ENCODE measurements at regions not wholly inside any gene's neighbourhood (a gene's known extent, or its start where the extent isn't known, plus 50 kb on each side); places are given as distances from the start of the nearest gene placed in this dataset.
"Not testable (repeated sequence)": the region's sequence is repeated elsewhere in the genome, so short reads cannot be mapped to it uniquely, and the experiment has no call there.

DNA sequence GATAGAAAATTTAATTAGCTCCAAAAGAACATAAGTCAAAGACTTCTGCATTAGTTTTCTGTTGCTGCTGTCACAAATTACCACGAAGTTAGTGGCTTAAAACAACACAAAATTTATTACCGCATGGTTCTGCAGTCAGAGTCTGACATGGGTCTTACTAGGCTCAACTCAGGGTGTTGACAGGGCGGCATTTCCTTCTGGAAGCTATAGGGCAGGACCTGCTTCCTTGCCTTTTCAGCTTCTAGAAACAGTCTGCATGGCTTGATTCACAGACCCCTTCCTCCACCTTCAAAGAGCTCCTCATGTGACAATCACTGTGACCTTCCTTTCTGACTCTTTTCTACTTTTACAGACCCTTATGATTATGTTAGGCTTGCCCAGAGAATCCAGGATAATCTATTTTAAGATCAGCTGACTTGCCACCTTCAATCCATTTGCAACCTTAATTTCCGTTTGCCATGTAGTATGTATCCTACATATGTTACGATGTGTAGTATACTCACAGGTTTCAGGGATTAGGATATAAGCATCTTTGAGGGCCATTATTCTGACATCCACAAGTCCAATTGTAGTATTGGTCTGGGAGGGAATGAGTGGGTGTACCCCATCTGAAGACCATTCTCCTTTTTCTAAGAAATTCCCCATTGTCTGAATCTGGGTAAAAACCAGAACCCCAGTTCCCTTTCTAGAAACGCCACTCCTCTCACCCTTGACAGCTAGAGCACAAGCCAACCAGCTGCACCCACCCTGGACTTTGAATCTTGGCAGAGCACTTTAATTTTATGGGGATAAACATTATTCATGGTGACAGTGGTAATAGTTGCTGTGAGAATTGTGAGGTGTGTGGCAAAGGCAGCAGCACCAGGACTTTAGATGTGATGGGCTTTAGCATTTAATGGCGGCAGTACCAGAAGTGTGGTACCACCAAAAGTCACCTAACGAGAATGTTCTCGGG lies 265.5 kb downstream of the KCNJ2 start:
- DNase-seq (ENCODE audit: low read depth) = no peak
- no peak overlapping the region for H3K4me3 ChIP-seq (ENCODE audit: low read depth, low read length)
- TF ChIP-seq, protein P1, sequence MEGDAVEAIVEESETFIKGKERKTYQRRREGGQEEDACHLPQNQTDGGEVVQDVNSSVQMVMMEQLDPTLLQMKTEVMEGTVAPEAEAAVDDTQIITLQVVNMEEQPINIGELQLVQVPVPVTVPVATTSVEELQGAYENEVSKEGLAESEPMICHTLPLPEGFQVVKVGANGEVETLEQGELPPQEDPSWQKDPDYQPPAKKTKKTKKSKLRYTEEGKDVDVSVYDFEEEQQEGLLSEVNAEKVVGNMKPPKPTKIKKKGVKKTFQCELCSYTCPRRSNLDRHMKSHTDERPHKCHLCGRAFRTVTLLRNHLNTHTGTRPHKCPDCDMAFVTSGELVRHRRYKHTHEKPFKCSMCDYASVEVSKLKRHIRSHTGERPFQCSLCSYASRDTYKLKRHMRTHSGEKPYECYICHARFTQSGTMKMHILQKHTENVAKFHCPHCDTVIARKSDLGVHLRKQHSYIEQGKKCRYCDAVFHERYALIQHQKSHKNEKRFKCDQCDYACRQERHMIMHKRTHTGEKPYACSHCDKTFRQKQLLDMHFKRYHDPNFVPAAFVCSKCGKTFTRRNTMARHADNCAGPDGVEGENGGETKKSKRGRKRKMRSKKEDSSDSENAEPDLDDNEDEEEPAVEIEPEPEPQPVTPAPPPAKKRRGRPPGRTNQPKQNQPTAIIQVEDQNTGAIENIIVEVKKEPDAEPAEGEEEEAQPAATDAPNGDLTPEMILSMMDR (IDR thresholded peaks at IDR 0.05; ENCODE audit: insufficient read depth, low read depth, low read length) = no peak

DNA sequence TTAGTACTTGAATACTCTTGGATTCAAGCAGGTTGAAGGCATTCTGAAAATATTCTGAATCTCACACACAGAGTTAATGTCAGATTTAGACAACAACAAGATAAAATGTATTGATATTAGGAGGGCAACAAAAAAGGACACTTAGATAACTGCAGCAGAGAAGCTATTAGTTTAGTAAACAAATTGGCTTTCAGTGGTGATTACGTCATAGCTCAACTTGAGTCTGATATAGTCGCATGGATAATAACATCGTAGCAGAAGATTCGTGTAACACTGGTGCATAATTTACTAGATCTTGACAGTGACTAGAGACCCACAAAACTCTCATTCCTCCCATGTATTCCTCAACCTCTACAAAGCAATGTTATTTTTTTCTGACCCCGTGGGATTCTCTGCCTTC lies 268.3 kb downstream of the KCNJ2 start:
- TF ChIP-seq, protein P1 (IDR thresholded peaks at IDR 0.05; ENCODE audit: insufficient read depth, low read depth, low read length) = no peak
- H3K4me3 ChIP-seq (ENCODE audit: low read depth, low read length) = no peak overlapping the region
- DNase-seq (ENCODE audit: low read depth) = no peak

DNA sequence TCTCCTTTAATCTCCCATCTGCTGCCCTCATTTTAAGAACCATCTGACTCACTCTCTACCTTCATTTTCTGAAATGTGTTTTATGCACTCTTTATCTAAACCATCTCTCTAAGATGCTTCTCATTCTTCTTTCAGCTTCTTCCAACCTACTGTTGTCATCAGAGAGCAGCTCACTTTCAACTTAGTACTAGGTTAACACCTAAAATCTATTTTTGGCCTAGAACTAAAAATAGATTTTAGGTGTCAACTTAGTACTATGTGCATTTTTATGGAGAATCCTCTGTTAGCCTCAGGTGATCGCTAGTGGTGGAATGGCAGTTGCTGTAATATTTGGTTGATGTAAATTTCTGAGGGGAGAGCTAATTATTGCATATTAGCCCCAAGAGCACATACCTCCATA lies 277.1 kb downstream of the KCNJ2 start:
- H3K4me3 ChIP-seq (ENCODE audit: low read depth, low read length) = no peak overlapping the region
- TF ChIP-seq, protein P1 (IDR thresholded peaks at IDR 0.05; ENCODE audit: insufficient read depth, low read depth, low read length) = no peak
- DNase-seq (ENCODE audit: low read depth) = no peak

DNA sequence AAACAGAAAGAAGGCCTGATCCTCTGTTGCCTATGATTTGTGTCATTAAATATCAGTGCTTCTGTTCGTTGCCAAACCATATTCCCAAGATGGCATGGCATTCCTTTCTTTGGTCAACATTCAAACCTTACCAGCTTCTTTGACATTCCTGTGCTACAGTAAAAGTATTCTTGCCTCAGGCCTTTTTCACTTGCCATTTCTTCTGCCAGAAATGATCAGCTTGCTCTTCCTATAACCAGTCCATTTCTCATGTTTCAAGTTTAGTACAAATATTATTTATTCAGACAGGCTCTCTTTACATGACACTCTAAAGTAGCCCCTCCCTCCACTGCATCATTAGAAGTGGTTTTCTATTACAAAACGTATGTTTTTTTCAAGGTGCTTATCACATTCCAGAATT lies 278.3 kb downstream of the KCNJ2 start:
- no peak for DNase-seq (ENCODE audit: low read depth)
- H3K4me3 ChIP-seq (ENCODE audit: low read depth, low read length) = no peak overlapping the region
- TF ChIP-seq, protein P1 (IDR thresholded peaks at IDR 0.05; ENCODE audit: insufficient read depth, low read depth, low read length) = no peak

DNA sequence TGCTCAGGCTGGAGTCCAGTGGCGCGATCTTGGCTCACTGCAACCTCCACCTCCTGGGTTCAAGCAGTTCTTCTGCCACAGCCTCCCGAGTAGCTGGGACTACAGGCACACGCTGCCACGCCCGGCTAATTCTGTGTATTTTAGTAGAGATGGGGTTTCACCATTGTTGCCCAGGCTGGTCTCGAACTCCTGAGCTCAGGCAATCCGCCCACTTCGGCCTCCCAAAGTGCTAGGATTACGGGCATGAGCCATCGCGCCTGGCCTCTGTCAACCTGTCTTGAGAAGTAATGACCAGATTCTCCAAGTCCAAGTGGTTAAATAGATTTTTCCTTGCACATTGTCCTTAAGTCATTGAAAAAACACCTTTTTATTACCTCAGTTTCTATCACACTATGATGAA lies 283.7 kb downstream of the KCNJ2 start:
- not testable (repeated sequence) for H3K4me3 ChIP-seq (ENCODE audit: low read depth, low read length); DNase-seq (ENCODE audit: low read depth)

DNA sequence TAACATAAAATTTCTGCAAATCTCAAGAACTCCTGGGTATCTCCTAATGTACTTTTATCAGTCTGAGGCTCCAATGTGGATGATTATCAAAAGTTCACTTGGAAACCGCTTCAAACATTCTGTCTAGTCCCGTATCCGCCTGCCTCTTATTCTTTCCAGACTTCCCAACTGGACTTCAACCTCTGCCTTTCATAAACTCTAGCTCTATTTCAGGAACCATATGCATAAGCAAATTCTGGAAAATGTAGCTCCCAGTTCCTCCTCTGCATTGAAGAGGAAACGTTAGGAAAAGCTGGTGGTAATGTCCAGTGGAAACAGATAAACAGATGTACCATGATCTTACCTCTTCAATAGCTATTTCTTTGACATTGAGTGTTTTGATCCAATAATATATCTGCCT lies 285.0 kb downstream of the KCNJ2 start:
- no peak for DNase-seq (ENCODE audit: low read depth)
- H3K4me3 ChIP-seq (ENCODE audit: low read depth, low read length) = no peak overlapping the region
- TF ChIP-seq, protein P1 (IDR thresholded peaks at IDR 0.05; ENCODE audit: insufficient read depth, low read depth, low read length) = no peak

DNA sequence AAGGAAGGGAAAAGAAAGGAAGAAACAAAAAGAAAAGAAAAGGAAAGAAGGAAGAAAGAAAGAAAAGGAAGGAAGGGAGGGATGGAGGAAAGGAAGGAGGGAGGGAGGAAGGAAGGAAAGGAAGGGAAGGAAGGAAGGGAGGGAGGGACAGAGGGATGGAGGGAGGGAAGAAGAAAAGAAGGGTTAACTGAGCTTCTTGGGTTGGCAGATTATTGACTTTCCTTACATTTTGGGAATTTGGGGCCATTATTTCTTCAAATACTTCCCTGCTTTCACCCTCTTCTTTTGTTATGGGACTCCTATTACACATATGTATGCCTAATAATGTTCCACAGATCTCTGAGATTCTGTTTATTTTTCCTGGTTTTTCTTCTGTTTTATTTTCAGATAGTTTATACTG lies 285.6 kb downstream of the KCNJ2 start:
- TF ChIP-seq, protein P1 (IDR thresholded peaks at IDR 0.05; ENCODE audit: insufficient read depth, low read depth, low read length) = no peak
- H3K4me3 ChIP-seq (ENCODE audit: low read depth, low read length) = no peak overlapping the region
- no peak for DNase-seq (ENCODE audit: low read depth)

Measured in fibroblast of villous mesenchyme (primary cell).